ENCODE measurements at regions not wholly inside any gene's neighbourhood (a gene's known extent, or its start where the extent isn't known, plus 50 kb on each side); places are given as distances from the start of the nearest gene placed in this dataset.

- Histone ChIP-seq H3K4me3 (no peak overlapping the region), H3K27me3 (no peaks in the 10 kb centered on the region), H3K9me3 (replicated peaks in 1 of 3) (no peaks in the 10 kb centered on the region), H3K27ac (no peak overlapping the region), H3K4me1 (replicated peaks in 1 of 2) (peaks cover 0 to 18% of the 10 kb centered on the region in 2 donors), H3K36me3 (replicated peaks in 1 of 2) (no peaks in the 10 kb centered on the region)
- 89 to 93% (median 90%) methylated on average over 5 to 7 of the region's 7 CpGs for WGBS, 4 donors
- intact Hi-C loops (cut with DNase I), result no loop called here
- DNase-seq, result no peak
- TF ChIP-seq POLR2A (IDR thresholded peaks at IDR 0.05), result no peak
- TF ChIP-seq, protein P1, sequence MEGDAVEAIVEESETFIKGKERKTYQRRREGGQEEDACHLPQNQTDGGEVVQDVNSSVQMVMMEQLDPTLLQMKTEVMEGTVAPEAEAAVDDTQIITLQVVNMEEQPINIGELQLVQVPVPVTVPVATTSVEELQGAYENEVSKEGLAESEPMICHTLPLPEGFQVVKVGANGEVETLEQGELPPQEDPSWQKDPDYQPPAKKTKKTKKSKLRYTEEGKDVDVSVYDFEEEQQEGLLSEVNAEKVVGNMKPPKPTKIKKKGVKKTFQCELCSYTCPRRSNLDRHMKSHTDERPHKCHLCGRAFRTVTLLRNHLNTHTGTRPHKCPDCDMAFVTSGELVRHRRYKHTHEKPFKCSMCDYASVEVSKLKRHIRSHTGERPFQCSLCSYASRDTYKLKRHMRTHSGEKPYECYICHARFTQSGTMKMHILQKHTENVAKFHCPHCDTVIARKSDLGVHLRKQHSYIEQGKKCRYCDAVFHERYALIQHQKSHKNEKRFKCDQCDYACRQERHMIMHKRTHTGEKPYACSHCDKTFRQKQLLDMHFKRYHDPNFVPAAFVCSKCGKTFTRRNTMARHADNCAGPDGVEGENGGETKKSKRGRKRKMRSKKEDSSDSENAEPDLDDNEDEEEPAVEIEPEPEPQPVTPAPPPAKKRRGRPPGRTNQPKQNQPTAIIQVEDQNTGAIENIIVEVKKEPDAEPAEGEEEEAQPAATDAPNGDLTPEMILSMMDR (IDR thresholded peaks at IDR 0.05), result no peak
These were observed 146.5 kb downstream of the URI1 start for GRCh38 chr19:30088567-30088966.

DNA sequence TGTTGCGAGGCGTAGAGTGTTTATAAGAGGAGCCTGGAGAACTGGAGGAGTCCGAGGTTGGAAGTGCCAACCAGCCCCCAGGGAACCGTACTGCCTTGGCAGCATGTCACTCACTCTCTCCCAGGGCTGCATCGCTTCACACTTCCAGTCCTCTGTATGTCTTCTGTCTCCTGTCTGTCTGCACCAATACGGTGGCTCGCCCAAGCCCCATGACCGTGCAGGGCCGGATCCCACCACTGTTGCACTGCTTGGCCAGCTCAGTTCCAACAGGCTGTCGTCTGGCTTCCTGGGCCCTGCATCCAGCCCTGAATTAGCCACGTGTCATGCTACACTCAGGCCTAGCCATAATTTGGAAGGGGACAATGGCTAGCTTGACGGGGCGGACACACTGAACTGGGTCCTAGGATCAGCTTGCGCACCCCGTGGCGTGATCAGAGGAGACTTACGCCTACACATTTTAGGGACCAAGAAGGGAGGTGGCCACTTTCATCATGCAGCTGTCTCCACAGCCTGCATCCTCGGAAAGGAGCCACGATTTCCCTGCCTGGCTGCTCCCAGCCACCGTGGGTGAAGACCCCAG lies 147.1 kb downstream of the URI1 start:
- Histone ChIP-seq H3K27ac (no peak overlapping the region), H3K4me1 (replicated peaks in 1 of 2) (peaks cover 0 to 12% of the 10 kb centered on the region in 2 donors), H3K27me3 (no peaks in the 10 kb centered on the region), H3K4me3 (no peak overlapping the region), H3K36me3 (replicated peaks in 1 of 2) (no peaks in the 10 kb centered on the region), H3K9me3 (replicated peaks in 1 of 3) (no peaks in the 10 kb centered on the region)
- WGBS, 4 donors, result 91 to 93% (median 92%) methylated on average over 10 to 20 of the region's 20 CpGs
- intact Hi-C loops (cut with DNase I), result no loop called here
- TF ChIP-seq POLR2A (IDR thresholded peaks at IDR 0.05), result no peak
- TF ChIP-seq, protein P1 (IDR thresholded peaks at IDR 0.05), result no peak
- DNase-seq, result no peak

GRCh38 chr19:30090476-30090875 lies 148.4 kb downstream of the URI1 start:
- Histone ChIP-seq H3K9me3 (replicated peaks in 1 of 3) (no peaks in the 10 kb centered on the region), H3K4me3 (no peak overlapping the region), H3K27ac (no peak overlapping the region), H3K36me3 (replicated peaks in 1 of 2) (no peaks in the 10 kb centered on the region), H3K4me1 (replicated peaks in 1 of 2) (no peaks in the 10 kb centered on the region), H3K27me3 (no peaks in the 10 kb centered on the region)
- TF ChIP-seq POLR2A (IDR thresholded peaks at IDR 0.05), result no peak
- TF ChIP-seq, protein P1 (IDR thresholded peaks at IDR 0.05), result no peak
- intact Hi-C loops (cut with DNase I), result no loop called here
- WGBS, 4 donors, result 71 to 91% (median 81%) methylated on average over 4 to 6 of the region's 6 CpGs
- DNase-seq, result no peak

DNA sequence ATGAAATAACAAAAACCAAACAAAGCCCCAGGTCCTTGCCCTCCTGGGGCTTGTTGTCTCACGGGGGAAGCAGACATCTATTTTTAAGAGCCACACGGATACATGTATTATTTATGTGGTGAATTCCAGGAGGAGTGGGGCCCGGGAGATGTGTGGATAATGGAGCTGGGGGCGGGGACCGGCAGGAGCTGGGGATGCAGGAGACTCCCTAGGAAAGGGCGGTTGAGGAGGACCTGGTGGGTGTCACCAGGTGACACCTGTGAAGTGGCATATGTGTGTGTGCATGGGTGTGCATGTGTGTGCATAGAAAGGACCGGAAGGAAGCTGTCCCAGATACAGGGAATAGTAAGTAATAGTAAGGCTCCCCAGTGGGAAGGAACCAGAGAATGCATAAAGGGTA lies 148.9 kb downstream of the URI1 start:
- DNase-seq, result no peak

More for the DNA sequence above, 148.9 kb downstream of the URI1 start:
- WGBS, 4 donors, result 82 to 93% (median 86%) methylated on average over 7 of the region's 7 CpGs
- Histone ChIP-seq H3K4me3 (no peak overlapping the region), H3K36me3 (replicated peaks in 1 of 2) (no peaks in the 10 kb centered on the region), H3K27me3 (no peaks in the 10 kb centered on the region), H3K27ac (no peak overlapping the region), H3K4me1 (replicated peaks in 1 of 2) (no peaks in the 10 kb centered on the region), H3K9me3 (replicated peaks in 1 of 3) (no peaks in the 10 kb centered on the region)
- intact Hi-C loops (cut with DNase I), result no loop called here
- TF ChIP-seq POLR2A (IDR thresholded peaks at IDR 0.05), result no peak
- TF ChIP-seq, protein P1 (IDR thresholded peaks at IDR 0.05), result no peak
